Activated CD8-positive, alpha-beta memory T cell treated with anti-CD3 and anti-CD28 coated beads, Interleukin-2, amount 50 U/mL, for 24 hours (primary cell): ENCODE measurements at regions not wholly inside any gene's neighbourhood (a gene's known extent, or its start where the extent isn't known, plus 50 kb on each side); places are given as distances from the start of the nearest gene placed in this dataset.

Source experiments
- DNase-seq: peaks from one replicate; pipeline ENCODE4 v3.0.0-alpha.2; 2020; ENCODE audit errors: extremely low read depth

- no peak for DNase-seq
Measured at GRCh38 chr9:126221480-126221879, 105.1 kb upstream of the MVB12B start.

GRCh38 chr9:126222363-126222834 is 104.2 kb upstream of the MVB12B start:
- DNase-seq = no peak

DNA sequence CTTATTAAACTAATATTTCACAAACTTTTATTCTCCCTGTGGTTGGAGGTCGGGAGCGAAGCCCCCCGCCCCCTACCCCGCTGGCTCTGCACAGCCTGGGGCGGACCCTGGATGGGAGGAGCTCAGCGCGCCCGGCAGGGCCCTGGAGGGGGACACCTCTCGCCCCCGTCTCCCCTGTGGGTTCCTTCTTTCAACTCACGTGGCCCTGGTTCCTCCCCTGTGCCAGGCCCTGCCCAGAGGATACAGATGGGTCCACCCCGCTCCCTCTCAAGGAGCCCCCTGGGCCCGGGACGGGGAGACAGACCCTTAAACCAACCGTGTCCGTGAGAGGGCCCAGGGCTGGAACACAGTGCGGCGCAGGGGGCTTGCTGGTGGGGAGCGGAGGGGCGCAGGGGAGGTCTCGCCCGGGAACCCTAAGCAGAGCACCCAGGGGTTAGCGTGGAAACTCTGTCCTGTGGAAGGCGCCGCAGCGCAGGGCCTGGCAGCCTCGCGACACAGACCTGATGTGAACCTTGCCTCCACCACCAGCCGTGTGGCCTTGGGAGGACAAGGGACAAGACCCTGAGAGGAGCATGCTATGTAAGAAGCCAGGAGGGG is 103.7 kb upstream of the MVB12B start:
- DNase-seq = no peak

DNA sequence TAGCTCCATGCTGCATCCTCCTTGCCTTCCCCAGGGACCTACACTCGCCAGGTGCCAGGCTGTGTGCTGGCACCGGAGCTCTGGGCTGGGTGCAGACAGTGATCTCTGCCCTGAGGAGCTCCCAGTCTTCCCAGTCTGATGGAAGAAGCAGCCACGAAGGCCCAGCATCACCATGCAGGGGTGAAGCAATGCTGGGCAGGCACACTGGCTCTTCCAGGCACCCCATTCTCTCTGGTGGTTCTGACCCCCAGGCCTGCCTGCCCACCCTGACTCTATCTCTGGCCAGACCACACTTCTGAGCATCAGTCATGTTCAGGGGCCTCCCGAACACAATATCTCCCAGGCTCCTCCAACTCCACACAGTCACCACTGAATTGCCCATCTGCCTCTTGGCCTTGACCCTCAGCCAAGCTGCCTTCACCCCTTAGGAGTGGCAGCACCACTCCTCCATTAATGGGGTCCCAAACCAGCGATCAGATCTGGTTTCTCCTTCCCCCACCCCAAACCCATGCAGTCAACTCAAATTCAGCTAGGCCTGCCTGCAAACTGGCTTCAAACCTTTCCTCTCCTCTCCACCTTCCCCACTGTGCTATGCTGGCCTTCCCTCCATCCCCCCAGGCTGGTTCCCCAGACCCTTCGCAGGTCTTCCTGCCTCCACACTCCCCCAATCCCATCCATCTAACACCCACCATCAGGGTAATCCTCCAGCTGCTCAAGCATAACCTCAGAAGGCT is 102.7 kb upstream of the MVB12B start:
- DNase-seq = no peak

- no peak for DNase-seq
Measured at GRCh38 chr9:126225611-126226609, 100.7 kb upstream of the MVB12B start.

- no peak for DNase-seq
Measured at GRCh38 chr9:126226991-126227936, 99.4 kb upstream of the MVB12B start.

DNA sequence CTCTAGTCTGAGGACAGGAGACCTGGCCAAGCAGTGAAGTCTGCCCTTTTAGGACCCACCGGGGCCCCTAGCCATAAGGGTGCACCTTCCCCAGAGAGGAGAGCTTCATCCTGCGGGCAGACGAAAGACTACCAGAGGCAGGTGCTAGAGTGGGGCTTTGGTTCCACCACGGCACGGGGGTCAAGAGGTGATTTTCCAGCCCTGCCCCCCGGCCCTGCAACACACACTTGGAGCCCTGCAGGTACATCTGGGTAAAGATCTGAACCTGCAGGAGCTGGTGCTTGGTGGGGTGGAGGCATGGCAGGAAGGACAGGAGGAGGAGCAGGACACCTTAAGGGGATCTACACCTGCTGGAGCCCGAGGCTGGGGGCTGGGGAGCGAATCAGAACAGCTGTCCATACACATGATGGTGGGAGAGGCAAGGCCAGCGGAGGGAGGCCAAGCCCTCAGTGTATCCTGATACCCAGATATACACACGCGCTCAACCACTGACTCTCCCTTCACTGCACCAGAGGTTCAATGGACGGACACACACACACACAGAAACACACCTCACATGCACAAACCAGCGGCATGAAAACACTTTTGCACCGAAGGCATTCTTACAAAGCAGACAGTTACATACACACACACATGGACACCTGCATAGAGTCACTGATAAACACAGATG is 98.4 kb upstream of the MVB12B start:
- no peak for DNase-seq

- peak; percentile 35 for DNase-seq
Measured at GRCh38 chr9:126228781-126229444, 97.7 kb upstream of the MVB12B start.

DNA sequence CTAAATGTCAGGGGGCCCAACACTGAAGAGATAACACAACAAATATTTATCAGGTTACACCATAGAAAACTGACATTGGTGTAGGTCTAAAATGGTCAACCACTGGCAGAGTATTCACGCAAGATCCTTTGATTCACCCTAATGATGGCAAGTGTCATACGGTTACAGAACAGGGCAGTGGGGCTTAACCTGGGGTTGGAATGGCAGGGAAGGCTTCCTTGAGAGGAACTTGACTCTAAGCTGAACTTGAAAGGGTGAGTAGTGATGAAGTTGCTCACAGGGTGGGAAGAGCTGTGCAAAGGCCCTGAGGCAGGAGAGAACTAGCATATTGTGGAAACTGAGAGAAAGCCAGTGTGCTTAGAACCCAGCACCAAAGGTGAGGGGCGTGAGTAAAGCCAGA is 97.1 kb upstream of the MVB12B start:
- DNase-seq = no peak

GRCh38 chr9:126230692-126231091 is 95.9 kb upstream of the MVB12B start:
- DNase-seq = no peak

DNA sequence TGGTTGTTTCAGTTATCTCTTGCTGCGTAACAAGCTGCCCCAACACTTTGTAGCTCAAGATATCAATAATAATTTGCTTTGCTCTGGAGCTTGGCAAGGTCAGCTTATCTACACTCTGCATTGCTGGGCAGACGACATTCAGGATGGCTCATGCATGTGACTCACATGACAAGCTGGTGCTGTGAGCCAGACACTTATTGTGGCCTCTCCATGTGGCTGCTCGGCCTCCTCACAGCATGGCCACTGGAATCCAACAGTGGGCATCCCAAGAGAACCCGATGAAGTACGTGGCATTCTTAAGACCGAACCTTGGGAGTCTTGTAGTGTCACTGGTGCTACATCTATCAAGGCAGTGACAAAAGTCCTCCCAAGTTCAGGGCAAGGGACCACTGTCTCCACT is 94.2 kb upstream of the MVB12B start:
- no peak for DNase-seq

DNA sequence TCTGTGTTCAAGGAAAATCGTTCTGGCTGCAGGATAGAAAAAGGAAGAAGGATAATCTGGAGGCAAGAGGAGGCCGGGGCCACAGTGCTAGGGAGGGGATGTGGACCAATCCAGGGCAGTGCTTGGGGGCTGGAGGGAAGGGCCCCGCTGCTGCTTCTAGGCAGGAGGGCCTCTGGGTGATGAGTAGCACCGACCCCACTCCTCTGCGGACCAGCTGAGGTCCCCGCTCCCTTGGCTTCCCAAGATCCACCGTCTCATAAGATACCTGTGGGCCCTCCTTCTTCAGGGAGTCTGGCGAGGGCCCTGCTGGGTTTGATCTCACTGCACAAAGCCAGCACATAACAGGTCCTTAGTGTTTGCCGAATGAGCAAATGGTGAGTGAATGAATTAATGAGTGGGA is 93.5 kb upstream of the MVB12B start:
- no peak for DNase-seq

- no peak for DNase-seq
Measured at GRCh38 chr9:126233913-126234525, 92.6 kb upstream of the MVB12B start.

- no peak for DNase-seq
Measured at GRCh38 chr9:126234681-126235335, 91.8 kb upstream of the MVB12B start.

DNA sequence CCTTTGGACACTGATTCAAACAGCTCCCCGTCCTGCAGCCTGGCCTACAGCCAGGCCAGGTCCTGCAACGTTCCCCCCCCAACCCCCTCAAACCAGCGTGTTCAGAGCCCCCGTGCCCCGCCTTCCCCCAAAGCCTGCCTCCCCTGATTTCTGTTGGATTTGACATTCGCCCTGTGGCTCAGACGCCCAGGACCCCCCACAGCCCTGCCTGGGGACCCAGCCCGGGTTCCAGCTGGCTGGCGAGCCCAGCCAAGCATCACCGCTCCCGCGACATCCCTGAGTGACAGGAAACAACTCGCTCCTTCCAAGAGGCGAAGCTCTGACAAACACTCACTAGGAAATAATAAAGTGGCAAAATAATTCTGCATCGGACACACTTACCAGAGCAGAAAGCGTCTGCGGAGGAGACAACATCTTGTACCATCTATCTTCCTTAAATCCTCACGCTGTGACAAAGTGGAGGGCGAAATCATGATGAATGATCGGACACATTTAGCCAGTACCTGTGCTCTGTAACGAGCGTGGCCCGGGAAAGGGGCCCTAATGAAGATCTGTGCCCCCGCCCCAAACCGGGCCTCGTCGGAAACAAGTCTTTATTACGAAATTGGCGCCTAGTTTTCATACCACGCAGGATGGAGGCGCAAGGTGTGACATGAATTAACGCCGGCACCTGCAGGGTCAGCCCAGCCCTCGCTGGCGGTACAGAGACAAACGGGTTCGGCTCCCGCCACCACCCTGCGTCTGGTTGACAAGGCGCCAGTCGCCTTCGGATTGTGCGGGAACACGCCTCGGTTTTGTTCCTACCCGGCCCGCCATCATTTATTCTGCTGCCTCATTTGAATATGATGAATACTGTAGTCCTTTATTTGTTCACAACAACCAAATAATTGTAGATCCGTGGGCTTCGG is 91.0 kb upstream of the MVB12B start:
- DNase-seq = no peak

DNA sequence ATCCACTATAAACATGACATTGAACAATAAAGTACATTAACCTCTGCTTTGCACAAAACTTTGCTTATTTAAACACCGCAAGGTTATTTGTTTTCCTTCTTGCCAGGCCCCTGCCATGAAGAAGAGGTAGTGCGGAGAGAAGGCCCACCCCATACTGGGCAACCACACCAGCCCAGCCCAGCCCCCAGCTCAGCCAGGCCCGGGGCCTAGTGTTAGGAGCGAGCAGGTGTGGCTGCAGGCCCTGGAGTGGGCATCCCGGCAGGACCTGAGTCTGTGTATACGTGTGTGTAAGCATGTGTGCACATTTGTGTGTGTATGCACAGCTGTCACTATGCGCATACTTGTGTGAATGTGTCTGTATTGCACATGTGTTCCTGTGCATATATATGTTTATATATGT is 90.4 kb upstream of the MVB12B start:
- DNase-seq = no peak

DNA sequence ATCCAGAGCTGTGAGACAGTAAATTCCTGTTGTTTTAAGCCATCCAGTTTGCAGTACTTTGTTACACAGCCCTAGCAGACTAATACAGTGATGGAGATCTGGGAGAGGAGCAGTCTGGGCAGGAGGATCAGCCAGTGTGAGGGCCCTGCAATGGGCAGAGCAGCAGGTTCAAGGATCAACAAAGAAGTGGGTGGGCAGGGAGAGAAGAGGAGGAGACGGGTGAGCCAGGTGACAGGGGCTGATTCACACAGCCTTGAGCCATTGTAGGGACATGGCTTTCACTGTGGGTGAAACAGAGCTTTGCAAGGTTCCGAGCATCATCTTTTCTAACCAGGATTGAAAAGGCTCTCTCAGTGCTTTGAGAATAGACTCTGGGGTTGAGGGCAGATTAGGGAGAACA is 88.2 kb upstream of the MVB12B start:
- no peak for DNase-seq

DNA sequence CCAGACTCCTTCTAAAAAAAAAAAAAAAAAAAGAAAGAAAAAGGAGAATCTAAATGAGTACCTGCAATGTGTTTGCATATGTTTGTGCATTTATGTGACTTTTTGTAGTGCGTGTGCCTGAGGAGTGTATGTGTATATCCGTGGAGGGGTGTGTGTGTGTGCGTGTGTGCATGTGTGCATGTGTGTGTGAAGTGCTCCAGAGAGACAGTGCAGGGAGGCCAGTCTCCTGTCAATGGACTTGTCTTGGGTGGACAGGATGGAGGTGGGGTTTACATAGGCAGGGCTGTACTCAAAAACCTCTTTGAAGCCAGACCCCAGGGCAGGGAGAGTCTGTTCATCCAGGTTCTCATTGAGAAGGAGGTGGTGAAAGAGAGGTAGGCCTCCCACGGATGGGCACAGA is 87.1 kb upstream of the MVB12B start:
- no peak for DNase-seq
